Activated CD4-positive, alpha-beta T cell treated with anti-CD3 and anti-CD28 coated beads for 36 hours (primary cell): ENCODE measurements at regions not wholly inside any gene's neighbourhood (a gene's known extent, or its start where the extent isn't known, plus 50 kb on each side); places are given as distances from the start of the nearest gene placed in this dataset.
A peak's percentile ranks its signal among the peaks of the same experiment; 100 is the strongest.

Experiments
- ATAC-seq: fragments of 200-7000 bp; cut with Tn5 transposase; one replicate; pipeline ENCODE4 v1.10.0; 2021; ENCODE audit warnings: mild to moderate bottlenecking, moderate library complexity
- CTCF ChIA-PET: fragments of 350-600 bp; sonication (Branson Sonifier 250); formaldehyde crosslinking; loops from one replicate; lab custom pipeline; 2021; ENCODE audit warnings: antibody characterized with exemption; lab: Charles Lee
- POLR2A ChIA-PET: fragments of 350-600 bp; sonication (Branson Sonifier 250); formaldehyde crosslinking; loops from one replicate; lab custom pipeline; 2021; ENCODE audit warnings: antibody characterized with exemption, inconsistent platforms; lab: Charles Lee
- DNase-seq: peaks from one replicate; pipeline ENCODE4 v3.0.0-alpha.2; 2020
- H3K27ac Mint-ChIP-seq: one replicate; pipeline ENCODE4 v1.8.0; 2021; ENCODE audit warnings: mixed read lengths
- H3K27me3 Mint-ChIP-seq: one replicate; pipeline ENCODE4 v1.8.0; 2021; ENCODE audit warnings: mixed read lengths
- H3K36me3 Mint-ChIP-seq: one replicate; pipeline ENCODE4 v1.8.0; 2021; ENCODE audit warnings: low read depth, mixed read lengths
- H3K4me1 Mint-ChIP-seq: one replicate; pipeline ENCODE4 v1.8.0; 2021; ENCODE audit warnings: mixed read lengths
- H3K4me3 Mint-ChIP-seq: one replicate; pipeline ENCODE4 v1.8.0; 2021; ENCODE audit warnings: mild to moderate bottlenecking, moderate library complexity, mixed read lengths
- H3K9me3 Mint-ChIP-seq: one replicate; pipeline ENCODE4 v1.8.0; 2021; ENCODE audit warnings: low read depth, mixed read lengths
- intact Hi-C, 2 experiments: fragments of 100-400 bp; cut with DNase I in 1 of 2; cut with micrococcal nuclease in 1 of 2; formaldehyde crosslinking; loops; one replicate each; pipeline versions ENCODE4 v1.14.2 to v1.15.1; 2022 to 2024; cut with DNase I, micrococcal nuclease

GRCh38 chr6:16839631-16840179 is 78.4 kb upstream of the ATXN1 start:
- Mint-ChIP-seq H3K9me3 (no peaks in the 10 kb centered on the region), H3K36me3 (no peaks in the 10 kb centered on the region), H3K27me3 (peaks cover 4% of the 10 kb centered on the region), H3K4me3 (no peak overlapping the region), H3K27ac (no peak overlapping the region), H3K4me1 (peaks cover 36% of the 10 kb centered on the region)
- ChIA-PET CTCF (interaction anchor here (0.8 kb wide), 1 partner anchor 58 kb away, joined by 3 read pairs; no protein-coding TSS in a partner anchor), POLR2A (no interaction called here)
- intact Hi-C loops = loop anchor here (5.0 kb wide), 3 partner anchors 72 to 507 kb away; no protein-coding TSS in a partner anchor
- ATAC-seq = no peak
- no peak for DNase-seq

DNA sequence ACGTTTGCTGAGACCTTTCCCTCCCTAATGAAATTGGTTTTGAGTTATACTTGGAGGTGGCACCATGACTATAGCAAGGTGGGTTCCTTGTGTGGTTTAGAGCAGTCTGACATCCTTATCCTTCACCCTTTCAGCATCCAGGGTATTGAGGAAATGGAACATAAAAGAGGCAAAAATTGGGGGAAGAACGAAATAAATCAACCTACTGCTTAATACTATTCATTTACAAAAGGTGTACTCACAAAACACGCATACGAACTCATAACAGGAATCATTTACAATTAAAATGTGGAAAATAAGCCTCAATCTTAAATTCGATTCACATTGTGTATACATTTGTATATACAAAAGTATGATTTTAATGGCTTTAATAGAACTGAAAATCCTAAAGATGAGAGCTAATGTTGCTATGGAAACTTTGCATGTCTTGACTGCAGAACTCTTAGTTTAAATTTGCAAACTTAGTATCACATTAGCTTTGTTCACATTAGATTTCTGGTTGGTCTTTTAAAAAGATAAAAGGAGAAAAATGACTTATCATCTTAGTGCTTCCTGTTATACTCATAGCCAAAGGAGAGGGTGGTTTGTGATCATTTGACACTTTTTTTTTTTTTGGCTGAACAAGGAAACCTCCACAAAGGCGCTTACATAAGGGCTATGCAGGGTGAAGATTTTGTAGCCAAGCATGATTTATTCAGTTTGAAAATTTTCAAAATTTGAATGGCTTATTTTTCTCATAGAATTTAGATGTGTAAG is 76.1 kb upstream of the ATXN1 start:
- Mint-ChIP-seq H3K27ac (no peak overlapping the region), H3K4me3 (no peak overlapping the region), H3K4me1 (peaks cover 36% of the 10 kb centered on the region), H3K27me3 (peaks cover 2% of the 10 kb centered on the region), H3K9me3 (no peaks in the 10 kb centered on the region), H3K36me3 (no peaks in the 10 kb centered on the region)
- no peak for DNase-seq
- CTCF ChIA-PET = interaction anchor here (0.6 kb wide), 1 partner anchor 255 kb away, joined by 3 read pairs; no protein-coding TSS in a partner anchor
- ATAC-seq = peak; percentile 68
- intact Hi-C loops = loop anchor here (1.0 to 5.0 kb wide), 5 partner anchors 70 to 505 kb away; no protein-coding TSS in a partner anchor
- POLR2A ChIA-PET = interaction anchor here (0.6 kb wide), 1 partner anchor 324 kb away, joined by 3 read pairs; no protein-coding TSS in a partner anchor

GRCh38 chr6:16836144-16836981 is 75.1 kb upstream of the ATXN1 start:
- no peaks in the 10 kb centered on the region for H3K36me3 Mint-ChIP-seq
- ChIA-PET CTCF (interaction anchor here (0.6 kb wide), 2 partner anchors 32 to 254 kb away, joined by 3 read pairs; no protein-coding TSS in a partner anchor), POLR2A (interaction anchor here (0.6 kb wide), 1 partner anchor 35 kb away, joined by 5 read pairs; no protein-coding TSS in a partner anchor)

DNA sequence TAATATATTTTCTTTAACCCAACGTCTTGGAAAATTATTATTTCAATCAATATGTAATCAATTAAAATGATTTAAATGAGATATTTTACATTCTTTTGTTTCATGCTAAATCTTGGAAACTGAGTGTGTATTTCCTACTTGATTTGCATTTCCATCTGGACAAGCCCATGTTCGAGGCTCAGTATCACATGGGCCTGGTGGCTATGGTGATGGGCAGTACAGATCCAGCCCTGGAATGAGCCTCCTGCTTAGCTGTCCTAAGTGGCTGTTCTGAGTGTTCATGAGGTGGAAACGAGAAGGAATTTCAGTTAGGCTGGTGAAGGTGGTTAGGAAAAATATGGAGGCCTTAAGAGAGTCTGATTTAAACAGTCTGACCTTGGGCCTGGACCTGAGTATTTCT is 73.0 kb upstream of the ATXN1 start:
- no peaks in the 10 kb centered on the region for H3K9me3 Mint-ChIP-seq
- POLR2A ChIA-PET = no interaction called here
- H3K27ac Mint-ChIP-seq = no peak overlapping the region

More at GRCh38 chr6:16836144-16836981, 75.1 kb upstream of the ATXN1 start:
- DNase-seq = no peak
- no peaks in the 10 kb centered on the region for H3K9me3 Mint-ChIP-seq
- H3K4me1 Mint-ChIP-seq = peaks cover 36% of the 10 kb centered on the region
- peak; percentile 64 for ATAC-seq
- H3K4me3 Mint-ChIP-seq = peak overlapping the region; percentile 5
- intact Hi-C loops = loop anchor here (2.0 to 5.0 kb wide), 4 partner anchors 69 to 504 kb away; no protein-coding TSS in a partner anchor
- H3K27me3 Mint-ChIP-seq = peaks cover 4% of the 10 kb centered on the region
- H3K27ac Mint-ChIP-seq = peak overlapping the region; percentile 63

DNA sequence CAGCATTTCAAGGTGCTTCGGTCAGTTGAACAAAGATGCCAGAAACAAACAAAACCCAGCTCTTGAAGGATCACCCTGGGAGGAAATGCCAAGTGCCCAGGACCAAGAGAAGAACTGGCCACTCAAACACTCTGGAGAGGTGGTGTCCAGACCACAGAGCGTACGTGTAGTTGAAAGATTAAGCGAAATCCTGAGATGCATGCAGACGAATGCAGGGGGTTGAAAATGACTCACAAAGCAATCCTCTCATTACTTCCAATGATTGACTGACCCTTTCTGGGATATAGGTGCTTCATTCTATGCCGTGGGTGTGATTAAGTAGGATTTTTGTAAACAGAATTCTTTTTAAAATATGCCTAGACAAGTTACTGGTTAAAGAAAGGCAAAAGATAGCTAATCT is 71.5 kb upstream of the ATXN1 start:
- H3K36me3 Mint-ChIP-seq = no peaks in the 10 kb centered on the region
- H3K27ac Mint-ChIP-seq = no peak overlapping the region
- no peak overlapping the region for H3K4me3 Mint-ChIP-seq
- DNase-seq = no peak
- intact Hi-C loops = no loop called here
- no peaks in the 10 kb centered on the region for H3K9me3 Mint-ChIP-seq
- no peak for ATAC-seq
- ChIA-PET CTCF (interaction anchor here (0.7 kb wide), 2 partner anchors 27 to 501 kb away, joined by 3 read pairs; no protein-coding TSS in a partner anchor), POLR2A (no interaction called here)
- H3K27me3 Mint-ChIP-seq = peaks cover 4% of the 10 kb centered on the region
- H3K4me1 Mint-ChIP-seq = peaks cover 25% of the 10 kb centered on the region

More for the DNA sequence above, 73.0 kb upstream of the ATXN1 start:
- Mint-ChIP-seq H3K4me1 (peaks cover 28% of the 10 kb centered on the region), H3K36me3 (no peaks in the 10 kb centered on the region), H3K4me3 (no peak overlapping the region), H3K27me3 (peaks cover 2% of the 10 kb centered on the region)
- ATAC-seq (no peak), DNase-seq (no peak)
- intact Hi-C loops = no loop called here
- CTCF ChIA-PET = interaction anchor here (0.6 to 1.0 kb wide), 2 partner anchors 9 to 15 kb away, joined by 3 read pairs; no protein-coding TSS in a partner anchor

DNA sequence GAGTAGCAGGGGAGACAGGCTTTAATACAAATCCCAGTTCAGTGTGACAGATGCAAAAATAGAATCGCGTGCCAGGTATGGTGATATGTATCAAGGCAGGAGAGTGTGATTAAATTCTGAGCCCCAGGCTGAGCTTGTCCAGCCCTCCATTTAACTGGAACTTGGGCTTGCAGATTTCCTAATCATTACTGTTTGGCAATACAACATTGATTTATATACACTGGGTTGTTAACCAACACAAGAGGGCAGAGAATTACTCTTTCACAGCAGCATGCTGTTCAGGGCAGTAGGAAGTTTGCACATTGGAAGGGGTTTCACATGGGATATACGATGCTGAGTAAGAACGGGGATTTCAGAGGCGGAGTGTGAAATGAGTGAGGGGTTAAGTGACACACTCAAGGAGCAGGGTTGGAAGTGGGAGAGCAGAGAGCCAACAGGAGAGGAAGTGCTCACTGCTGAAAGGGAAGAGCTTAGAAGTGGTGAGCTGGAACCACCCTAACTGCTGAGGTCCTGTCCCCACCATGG is 70.8 kb upstream of the ATXN1 start:
- Mint-ChIP-seq H3K36me3 (no peaks in the 10 kb centered on the region), H3K27me3 (peaks cover 9% of the 10 kb centered on the region), H3K27ac (no peak overlapping the region), H3K4me3 (no peak overlapping the region), H3K4me1 (peaks cover 21% of the 10 kb centered on the region), H3K9me3 (no peaks in the 10 kb centered on the region)
- intact Hi-C loops = no loop called here
- ATAC-seq (no peak), DNase-seq (no peak)
- ChIA-PET POLR2A (no interaction called here), CTCF (interaction anchor here (0.7 kb wide), 1 partner anchor 27 kb away, joined by 3 read pairs; no protein-coding TSS in a partner anchor)

- Mint-ChIP-seq H3K9me3 (no peaks in the 10 kb centered on the region), H3K27me3 (peaks cover 12% of the 10 kb centered on the region), H3K4me1 (peaks cover 11% of the 10 kb centered on the region), H3K4me3 (no peak overlapping the region), H3K27ac (no peak overlapping the region), H3K36me3 (no peaks in the 10 kb centered on the region)
- intact Hi-C loops = no loop called here
- no peak for ATAC-seq
- ChIA-PET POLR2A (no interaction called here), CTCF (no interaction called here)
- DNase-seq = no peak
Measured at GRCh38 chr6:16831136-16831535, 69.9 kb upstream of the ATXN1 start.

- ChIA-PET POLR2A (no interaction called here), CTCF (no interaction called here)
- Mint-ChIP-seq H3K4me1 (peaks cover 15% of the 10 kb centered on the region), H3K4me3 (no peak overlapping the region), H3K27ac (no peak overlapping the region), H3K9me3 (no peaks in the 10 kb centered on the region), H3K36me3 (no peaks in the 10 kb centered on the region), H3K27me3 (peaks cover 18% of the 10 kb centered on the region)
- intact Hi-C loops = no loop called here
- DNase-seq (no peak), ATAC-seq (no peak)
Measured at GRCh38 chr6:16828058-16828457, 66.8 kb upstream of the ATXN1 start.

DNA sequence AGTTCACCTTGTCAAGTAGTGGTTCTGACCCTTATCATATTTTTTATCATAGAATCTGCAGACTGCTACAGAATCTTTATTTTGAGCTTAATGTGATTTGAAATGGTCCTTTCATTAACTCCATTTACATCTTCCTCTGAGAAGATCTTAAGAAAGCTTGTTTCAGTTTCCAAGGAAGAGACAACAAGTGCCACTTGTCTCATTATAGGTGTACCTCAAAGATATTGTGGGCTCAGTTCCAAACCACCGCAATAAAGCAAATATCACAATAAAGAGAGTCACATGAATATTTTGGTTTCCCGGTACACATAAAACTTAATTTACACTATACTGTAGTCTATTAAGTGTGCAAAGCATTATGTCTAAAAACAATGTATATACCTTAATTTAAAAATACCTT is 66.4 kb upstream of the ATXN1 start:
- H3K4me1 Mint-ChIP-seq = peaks cover 15% of the 10 kb centered on the region
- ATAC-seq (no peak), DNase-seq (no peak)
- no peak overlapping the region for H3K4me3 Mint-ChIP-seq
- H3K27me3 Mint-ChIP-seq = peaks cover 18% of the 10 kb centered on the region
- CTCF ChIA-PET = interaction anchor here (0.8 kb wide), 1 partner anchor 496 kb away, joined by 5 read pairs; no protein-coding TSS in a partner anchor
- H3K36me3 Mint-ChIP-seq = no peaks in the 10 kb centered on the region
- H3K9me3 Mint-ChIP-seq = no peaks in the 10 kb centered on the region
- no peak overlapping the region for H3K27ac Mint-ChIP-seq
- intact Hi-C loops = no loop called here
- POLR2A ChIA-PET = interaction anchor here (0.6 kb wide), 1 partner anchor 30 kb away, joined by 3 read pairs; no protein-coding TSS in a partner anchor

DNA sequence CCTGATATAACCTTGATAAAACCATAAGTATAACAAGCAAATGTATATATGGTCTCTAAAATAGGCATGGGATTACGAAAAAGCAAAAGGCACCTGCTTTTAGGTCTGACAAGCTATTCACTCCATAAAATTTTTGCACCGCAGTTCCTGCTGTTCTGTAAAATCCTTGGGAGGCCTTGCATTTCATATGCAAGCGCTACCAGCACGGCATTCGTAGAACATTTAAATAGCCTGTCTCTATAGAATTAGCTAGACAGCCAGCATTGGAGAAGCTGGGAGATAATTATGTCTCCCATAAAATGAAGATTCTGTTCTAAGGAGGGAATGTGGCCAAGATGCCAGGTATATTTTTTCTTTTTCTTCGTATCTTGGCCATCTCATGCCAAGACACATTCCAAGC is 64.5 kb upstream of the ATXN1 start:
- ATAC-seq = no peak
- no peak for DNase-seq
- intact Hi-C loops = no loop called here
- ChIA-PET POLR2A (no interaction called here), CTCF (interaction anchor here (1.1 kb wide), 1 partner anchor 8 kb away, joined by 3 read pairs; no protein-coding TSS in a partner anchor)
- H3K4me3 Mint-ChIP-seq = no peak overlapping the region
- H3K4me1 Mint-ChIP-seq = peaks cover 15% of the 10 kb centered on the region
- H3K9me3 Mint-ChIP-seq = no peaks in the 10 kb centered on the region
- no peak overlapping the region for H3K27ac Mint-ChIP-seq
- no peaks in the 10 kb centered on the region for H3K36me3 Mint-ChIP-seq
- H3K27me3 Mint-ChIP-seq = peaks cover 16% of the 10 kb centered on the region
